ENCODE measurements at regions not wholly inside any gene's neighbourhood (a gene's known extent, or its start where the extent isn't known, plus 50 kb on each side); places are given as distances from the start of the nearest gene placed in this dataset.
A peak's percentile ranks its signal among the peaks of the same experiment; 100 is the strongest.

DNA sequence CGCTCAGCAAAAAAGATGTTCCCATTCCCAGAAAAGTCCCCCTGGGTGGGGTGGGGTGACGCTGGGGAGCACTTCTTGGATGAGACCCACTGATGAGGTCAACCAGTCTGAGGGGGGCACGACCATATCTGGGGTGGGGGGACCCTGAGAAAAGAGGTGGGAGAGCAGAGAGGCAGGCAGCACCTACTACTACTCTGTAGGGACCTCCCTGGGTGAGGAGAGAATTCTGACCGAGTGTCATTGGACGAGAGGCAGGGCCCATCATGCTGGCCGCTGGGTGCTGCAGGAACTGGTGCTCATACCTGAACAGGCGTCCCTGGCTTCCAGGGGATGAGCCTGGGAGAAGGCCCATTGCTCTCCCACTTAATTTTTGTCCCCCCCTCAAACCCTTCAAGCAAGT is 158.8 kb downstream of the KLF13 start:
- no peak for DNase-seq (ENCODE audit: low spot score)
- TF ChIP-seq, protein P1, sequence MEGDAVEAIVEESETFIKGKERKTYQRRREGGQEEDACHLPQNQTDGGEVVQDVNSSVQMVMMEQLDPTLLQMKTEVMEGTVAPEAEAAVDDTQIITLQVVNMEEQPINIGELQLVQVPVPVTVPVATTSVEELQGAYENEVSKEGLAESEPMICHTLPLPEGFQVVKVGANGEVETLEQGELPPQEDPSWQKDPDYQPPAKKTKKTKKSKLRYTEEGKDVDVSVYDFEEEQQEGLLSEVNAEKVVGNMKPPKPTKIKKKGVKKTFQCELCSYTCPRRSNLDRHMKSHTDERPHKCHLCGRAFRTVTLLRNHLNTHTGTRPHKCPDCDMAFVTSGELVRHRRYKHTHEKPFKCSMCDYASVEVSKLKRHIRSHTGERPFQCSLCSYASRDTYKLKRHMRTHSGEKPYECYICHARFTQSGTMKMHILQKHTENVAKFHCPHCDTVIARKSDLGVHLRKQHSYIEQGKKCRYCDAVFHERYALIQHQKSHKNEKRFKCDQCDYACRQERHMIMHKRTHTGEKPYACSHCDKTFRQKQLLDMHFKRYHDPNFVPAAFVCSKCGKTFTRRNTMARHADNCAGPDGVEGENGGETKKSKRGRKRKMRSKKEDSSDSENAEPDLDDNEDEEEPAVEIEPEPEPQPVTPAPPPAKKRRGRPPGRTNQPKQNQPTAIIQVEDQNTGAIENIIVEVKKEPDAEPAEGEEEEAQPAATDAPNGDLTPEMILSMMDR (IDR thresholded peaks at IDR 0.05) = no peak
- Mint-ChIP-seq H3K27me3 (ENCODE audit: low read depth) (peaks cover 11% of the 10 kb centered on the region), H3K4me3 (ENCODE audit: unreplicated experiment) (no peak overlapping the region), H3K4me1 (ENCODE audit: low read depth) (peaks cover 26% of the 10 kb centered on the region), H3K27ac (ENCODE audit: unreplicated experiment) (no peak overlapping the region), H3K9me3 (ENCODE audit: low read depth) (no peaks in the 10 kb centered on the region), H3K36me3 (ENCODE audit: low read depth) (no peaks in the 10 kb centered on the region)

DNA sequence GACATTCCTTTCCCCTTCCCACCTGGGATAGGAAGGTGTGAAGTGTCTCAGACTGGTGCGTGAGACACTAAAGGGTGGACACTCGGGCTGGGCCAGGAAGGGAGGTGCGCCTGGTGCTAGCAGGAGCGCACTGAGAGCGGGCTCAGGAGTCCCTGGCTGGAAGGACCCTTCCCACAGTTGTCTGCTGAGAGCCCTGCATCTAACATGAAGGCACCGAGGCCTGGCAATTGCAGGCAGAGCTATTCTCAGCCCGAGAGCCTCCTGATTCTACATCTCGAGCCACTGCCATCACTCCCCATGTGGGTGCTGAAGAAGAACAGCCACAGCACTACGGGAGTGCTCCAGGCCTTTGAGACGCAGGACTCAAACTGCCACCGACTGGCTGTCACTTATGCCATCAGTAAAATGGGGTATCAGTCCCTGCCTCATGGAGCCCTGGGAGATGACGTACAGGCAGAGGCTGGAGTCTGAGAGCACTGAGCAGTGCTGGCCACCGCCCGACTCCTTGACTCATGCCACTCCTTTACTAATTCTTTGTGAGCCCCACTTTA is 159.4 kb downstream of the KLF13 start:
- Mint-ChIP-seq H3K4me3 (ENCODE audit: unreplicated experiment) (no peak overlapping the region), H3K27ac (ENCODE audit: unreplicated experiment) (no peak overlapping the region), H3K4me1 (ENCODE audit: low read depth) (peaks cover 26% of the 10 kb centered on the region), H3K27me3 (ENCODE audit: low read depth) (peaks cover 8% of the 10 kb centered on the region), H3K9me3 (ENCODE audit: low read depth) (peaks cover 3% of the 10 kb centered on the region), H3K36me3 (ENCODE audit: low read depth) (no peaks in the 10 kb centered on the region)
- DNase-seq (ENCODE audit: low spot score) = no peak
- TF ChIP-seq, protein P1 (IDR thresholded peaks at IDR 0.05) = no peak

DNA sequence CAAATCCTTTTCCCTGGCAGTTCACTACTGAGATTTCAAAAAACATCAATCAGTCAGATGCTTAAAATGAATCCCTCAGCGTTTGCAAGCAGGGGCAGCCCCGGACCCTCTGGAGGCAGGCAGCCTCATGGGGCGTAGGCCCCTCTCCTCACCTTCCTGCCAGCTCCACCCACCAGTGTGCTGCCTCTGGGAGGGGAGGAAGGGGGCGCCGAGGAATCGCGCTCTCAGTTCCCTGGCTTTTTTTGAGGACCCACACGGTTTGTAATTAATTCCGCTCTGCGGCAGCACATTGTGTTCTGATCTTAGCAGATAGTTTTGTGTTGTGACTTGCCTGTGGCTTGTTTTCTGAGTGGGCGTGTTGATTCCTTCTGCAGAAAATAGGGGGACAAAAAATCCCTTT is 159.9 kb downstream of the KLF13 start:
- Mint-ChIP-seq H3K27ac (ENCODE audit: unreplicated experiment) (no peak overlapping the region), H3K9me3 (ENCODE audit: low read depth) (peaks cover 8% of the 10 kb centered on the region), H3K4me3 (ENCODE audit: unreplicated experiment) (no peak overlapping the region), H3K27me3 (ENCODE audit: low read depth) (peaks cover 5% of the 10 kb centered on the region), H3K4me1 (ENCODE audit: low read depth) (peaks cover 26% of the 10 kb centered on the region), H3K36me3 (ENCODE audit: low read depth) (peaks cover 3% of the 10 kb centered on the region)
- no peak for DNase-seq (ENCODE audit: low spot score)
- TF ChIP-seq, protein P1 (IDR thresholded peaks at IDR 0.05) = no peak

DNA sequence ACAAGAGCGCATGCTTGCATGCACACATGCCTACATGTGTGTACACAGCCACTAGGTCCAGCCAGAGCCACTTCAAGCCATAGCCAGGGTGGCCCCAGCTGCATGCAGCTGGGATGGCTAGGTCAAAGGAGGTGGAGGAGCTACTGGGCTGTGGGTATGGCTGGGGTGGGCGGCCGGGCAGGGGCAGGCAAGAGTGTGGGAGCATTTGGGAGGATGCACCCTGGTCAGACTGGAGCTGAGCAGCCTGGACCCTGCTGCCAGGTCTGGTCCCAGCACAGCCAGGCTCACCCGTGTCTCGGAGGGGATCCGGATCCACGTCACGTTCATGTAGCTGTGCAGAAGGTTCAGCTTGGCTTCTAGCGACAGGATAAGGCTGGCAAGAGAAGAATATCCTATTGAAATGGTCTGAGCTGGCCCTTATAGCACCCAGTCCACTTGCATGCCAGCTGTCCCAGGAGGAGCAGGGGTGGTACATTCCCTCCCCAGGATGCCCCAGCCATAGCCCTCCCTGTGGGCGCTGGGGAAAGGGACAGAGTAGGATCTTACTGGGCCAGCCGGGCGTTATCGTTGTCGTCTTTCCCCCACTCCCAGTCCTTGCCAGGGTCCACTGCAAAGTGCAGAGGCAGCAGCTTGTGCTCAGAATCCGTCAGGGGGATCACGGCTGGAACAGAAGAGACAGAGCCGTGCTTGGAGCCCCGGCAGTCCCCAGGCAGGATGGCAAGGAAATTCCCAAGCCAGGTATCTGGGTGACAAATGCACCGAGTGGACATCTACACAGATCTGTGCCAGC is 160.5 kb downstream of the KLF13 start:
- peaks cover 8% of the 10 kb centered on the region for H3K36me3 Mint-ChIP-seq (ENCODE audit: low read depth)
- no peak for DNase-seq (ENCODE audit: low spot score)

DNA sequence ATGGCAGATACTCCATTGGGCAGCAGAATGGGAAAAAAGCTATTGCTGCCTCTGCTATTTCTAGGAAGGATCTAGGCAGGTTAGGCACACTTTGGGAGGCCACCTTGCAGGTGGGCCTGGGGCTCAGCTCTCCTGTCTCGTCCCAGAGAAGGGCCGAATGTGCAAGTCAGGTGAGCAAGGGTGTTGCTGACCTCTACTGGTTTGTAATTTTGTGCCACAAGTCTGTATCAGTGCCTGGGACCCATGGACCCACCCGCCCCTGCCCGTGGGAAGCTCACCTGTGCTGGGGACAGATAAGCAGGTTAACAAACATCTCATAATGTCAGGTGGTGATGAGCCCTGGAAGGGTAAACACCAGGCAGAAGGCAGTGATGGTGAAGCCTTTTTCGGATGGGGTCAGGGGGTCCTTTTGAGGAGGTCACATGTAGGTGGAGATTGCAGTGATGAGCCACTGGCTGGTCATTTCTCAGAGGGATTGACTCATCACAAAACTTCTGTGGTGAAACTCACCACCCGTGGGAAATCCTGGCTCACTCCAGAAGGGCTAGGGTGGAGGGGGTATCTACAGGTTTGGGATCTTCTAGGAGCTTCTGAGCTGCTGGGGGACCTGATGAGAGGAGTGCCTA is 161.3 kb downstream of the KLF13 start:
- H3K27me3 Mint-ChIP-seq (ENCODE audit: low read depth) = peaks cover under 1% of the 10 kb centered on the region
- H3K9me3 Mint-ChIP-seq (ENCODE audit: low read depth) = peaks cover 16% of the 10 kb centered on the region
- no peak overlapping the region for H3K4me3 Mint-ChIP-seq (ENCODE audit: unreplicated experiment)
- no peak for DNase-seq (ENCODE audit: low spot score)
- H3K27ac Mint-ChIP-seq (ENCODE audit: unreplicated experiment) = peak overlapping the region; percentile 36
- H3K4me1 Mint-ChIP-seq (ENCODE audit: low read depth) = peaks cover 26% of the 10 kb centered on the region
- TF ChIP-seq, protein P1 (IDR thresholded peaks at IDR 0.05) = no peak
- peaks cover 10% of the 10 kb centered on the region for H3K36me3 Mint-ChIP-seq (ENCODE audit: low read depth)

More for the DNA sequence above, 160.5 kb downstream of the KLF13 start:
- Mint-ChIP-seq H3K4me1 (ENCODE audit: low read depth) (peaks cover 26% of the 10 kb centered on the region), H3K9me3 (ENCODE audit: low read depth) (peaks cover 13% of the 10 kb centered on the region), H3K27ac (ENCODE audit: unreplicated experiment) (no peak overlapping the region), H3K4me3 (ENCODE audit: unreplicated experiment) (no peak overlapping the region), H3K27me3 (ENCODE audit: low read depth) (peaks cover 2% of the 10 kb centered on the region)
- TF ChIP-seq, protein P1 (IDR thresholded peaks at IDR 0.05) = no peak
